B cell (primary cell): ENCODE measurements at regions not wholly inside any gene's neighbourhood (a gene's known extent, or its start where the extent isn't known, plus 50 kb on each side); places are given as distances from the start of the nearest gene placed in this dataset.

ENCODE experiments used
- ATAC-seq: fragments of 200-7000 bp; cut with Tn5 transposase; one replicate; pipeline ENCODE4 v1.10.0; 2021; ENCODE audit warnings: low read depth, mild to moderate bottlenecking, moderate number of reproducible peaks, moderate library complexity
- CTCF ChIA-PET: fragments of 350-600 bp; sonication (Branson Sonifier 250); formaldehyde crosslinking; loops from one replicate; lab custom pipeline; 2021; ENCODE audit warnings: antibody characterized with exemption, inconsistent platforms; lab: Charles Lee
- POLR2A ChIA-PET: fragments of 350-600 bp; sonication (Branson Sonifier 250); formaldehyde crosslinking; loops from one replicate; lab custom pipeline; 2021; ENCODE audit warnings: antibody characterized with exemption; lab: Charles Lee
- DNase-seq: peaks from one replicate; pipeline ENCODE4 v3.0.0; 2013
- H2AFZ ChIP-seq: 2 replicates; pipeline ENCODE4 v1.6.1; 2012; ENCODE audit warnings: mild to moderate bottlenecking, low read depth, low read length; ENCODE audit not compliant: insufficient read depth, poor library complexity, severe bottlenecking
- H3K27ac ChIP-seq, 2 donors: 1 replicate in 1 of 2; 2 replicates in 1 of 2; pipeline ENCODE4 v1.5.1; 2012 to 2013; ENCODE audit warnings: low read length in 2 of 2, mild to moderate bottlenecking in 2 of 2, moderate library complexity in 1 of 2
- H3K27me3 ChIP-seq, 4 experiments: fragments of 200-600 bp in 1 of 4; sonication (generic) in 1 of 4; replicated peaks in 1 of 4; 1 replicate in 2 of 4; 2 replicates in 2 of 4; pipeline versions ENCODE4 v1.6.1 to v1.7.0; 2013 to 2016; ENCODE audit warnings: low read length in 3 of 4, mild to moderate bottlenecking in 2 of 4, mixed read lengths in 1 of 4, moderate library complexity in 1 of 4; ENCODE audit not compliant: insufficient read depth in 4 of 4, control insufficient read depth in 3 of 4; ENCODE audit errors: control extremely low read depth in 1 of 4
- H3K36me3 ChIP-seq, 2 experiments: replicated peaks in 1 of 2; 1 replicate in 1 of 2; 2 replicates in 1 of 2; pipeline versions ENCODE4 v1.6.1 to v1.7.1; 2013; ENCODE audit warnings: low read length in 1 of 2; ENCODE audit not compliant: insufficient read depth in 2 of 2, control insufficient read depth in 1 of 2; ENCODE audit errors: control extremely low read depth in 1 of 2, extremely low read depth in 1 of 2
- H3K4me1 ChIP-seq, 2 donors: fragments of 200-600 bp in 1 of 2; sonication (generic) in 1 of 2; 1 replicate in 1 of 2; 2 replicates in 1 of 2; pipeline versions ENCODE4 v1.5.1 to v1.6.1; 2013 to 2017; ENCODE audit warnings: low read length in 2 of 2; ENCODE audit not compliant: control insufficient read depth in 2 of 2, insufficient read depth in 2 of 2
- H3K4me2 ChIP-seq: replicated peaks from 2 replicates; pipeline ENCODE3; 2012; ENCODE audit warnings: mild to moderate bottlenecking, low read depth, low read length; ENCODE audit not compliant: poor library complexity, severe bottlenecking
- H3K4me3 ChIP-seq, 5 experiments: fragments of 200-600 bp in 1 of 5; sonication (generic) in 1 of 5; 1 replicate in 3 of 5; 2 replicates in 2 of 5; pipeline versions ENCODE4 v1.5.1 to v1.7.0; 2011 to 2016; ENCODE audit warnings: low read length in 4 of 5, mild to moderate bottlenecking in 4 of 5, low read depth in 2 of 5, control low read depth in 1 of 5, moderate library complexity in 1 of 5; ENCODE audit not compliant: insufficient read depth in 1 of 5; ENCODE audit errors: control extremely low read depth in 1 of 5, extremely low read depth in 1 of 5
- H3K79me2 ChIP-seq: fragments of 200-600 bp; sonication (generic); one replicate; pipeline ENCODE4 v1.6.0; 2016; ENCODE audit warnings: low read length; ENCODE audit not compliant: control insufficient read depth, insufficient read depth
- H3K9ac ChIP-seq: fragments of 200-600 bp; sonication (generic); 2 replicates; pipeline ENCODE4 v1.6.1; 2017; ENCODE audit warnings: mild to moderate bottlenecking, low read length, moderate library complexity
- H3K9me3 ChIP-seq, 3 donors: one replicate each; pipeline versions ENCODE4 v1.6.1 to v1.7.1; 2013; ENCODE audit warnings: low read length in 2 of 3; ENCODE audit not compliant: control insufficient read depth in 2 of 3, insufficient read depth in 1 of 3; ENCODE audit errors: control extremely low read depth in 1 of 3
- H4K20me1 ChIP-seq: 2 replicates; pipeline ENCODE4 v1.6.0; 2012; ENCODE audit warnings: mild to moderate bottlenecking, low read length; ENCODE audit not compliant: insufficient read depth, control insufficient read depth, poor library complexity, severe bottlenecking
- H3K27ac Mint-ChIP-seq: one replicate; pipeline ENCODE4 v1.8.0; 2021; ENCODE audit warnings: mixed read lengths
- H3K27me3 Mint-ChIP-seq: one replicate; pipeline ENCODE4 v1.8.0; 2021; ENCODE audit warnings: mixed read lengths
- H3K4me1 Mint-ChIP-seq: one replicate; pipeline ENCODE4 v1.8.0; 2021; ENCODE audit warnings: mixed read lengths
- H3K4me3 Mint-ChIP-seq: one replicate; pipeline ENCODE4 v1.8.0; 2021; ENCODE audit warnings: mixed read lengths
- H3K9me3 Mint-ChIP-seq: one replicate; pipeline ENCODE4 v1.8.0; 2022; ENCODE audit warnings: mixed read lengths; ENCODE audit not compliant: insufficient read depth
- CTCF ChIP-seq: fragments of 200-600 bp; IDR thresholded peaks from one replicate; pipeline ENCODE4 v1.8.0; 2022; ENCODE audit warnings: antibody characterized with exemption, mild to moderate bottlenecking
- EZH2 ChIP-seq: IDR thresholded peaks from 2 replicates; pipeline ENCODE4 v1.6.1; 2012; ENCODE audit warnings: borderline replicate concordance, low read depth, mild to moderate bottlenecking, moderate library complexity, low read length; ENCODE audit not compliant: insufficient read depth, poor library complexity, severe bottlenecking
- WGBS: methylation state at CpG from one replicate; pipeline ENCODE4 v1.1.5; 2013; ENCODE audit warnings: missing lambda C conversion rate; ENCODE audit not compliant: insufficient coverage; 5-methylcytosine and 5-hydroxymethylcytosine counted together
- intact Hi-C: fragments of 100-400 bp; cut with micrococcal nuclease; formaldehyde crosslinking; loops from one replicate; pipeline ENCODE4 v1.10.0; 2022

- H4K20me1 ChIP-seq = no peaks in the 10 kb centered on the region
- no peak for DNase-seq
- no peaks in the 10 kb centered on the region for H3K27me3 ChIP-seq
- H3K4me3 Mint-ChIP-seq = no peak overlapping the region
- H3K9me3 Mint-ChIP-seq = no peaks in the 10 kb centered on the region
- ChIA-PET CTCF (no interaction called here), POLR2A (no interaction called here)
- no peaks in the 10 kb centered on the region for H3K27me3 Mint-ChIP-seq
- WGBS = 88% methylated on average over 5 of the region's 8 CpGs
- peaks cover 12 to 22% of the 10 kb centered on the region in 2 donors for H3K4me1 ChIP-seq
- no peaks in the 10 kb centered on the region for H3K9me3 ChIP-seq
- H3K9ac ChIP-seq = no peak overlapping the region
- no peak overlapping the region for H3K4me2 ChIP-seq
- TF ChIP-seq EZH2 = no peak
- no peak for TF ChIP-seq CTCF
- no peak for ATAC-seq
- no peak overlapping the region for H3K4me3 ChIP-seq
- H3K27ac Mint-ChIP-seq = no peak overlapping the region
- peaks cover 22% of the 10 kb centered on the region for H3K4me1 Mint-ChIP-seq
- no peaks in the 10 kb centered on the region for H3K36me3 ChIP-seq
- no peak overlapping the region for H3K27ac ChIP-seq
- H2AFZ ChIP-seq = no peak overlapping the region
- no peaks in the 10 kb centered on the region for H3K79me2 ChIP-seq
- intact Hi-C loops = no loop called here
Measured at GRCh38 chr15:70219256-70219895, 121.7 kb upstream of the TLE3 start.

- intact Hi-C loops = no loop called here
- H3K27me3 Mint-ChIP-seq = no peaks in the 10 kb centered on the region
- H3K9me3 Mint-ChIP-seq = no peaks in the 10 kb centered on the region
- H2AFZ ChIP-seq = no peak overlapping the region
- H3K27me3 ChIP-seq = peaks cover 0 to 3% (median 0%) of the 10 kb centered on the region in 4 experiments
- no peak overlapping the region for H3K9ac ChIP-seq
- no peak overlapping the region for H3K4me2 ChIP-seq
- no peaks in the 10 kb centered on the region for H3K79me2 ChIP-seq
- H3K4me3 Mint-ChIP-seq = no peak overlapping the region
- WGBS = 90% methylated on average over 2 of the region's 7 CpGs
- ChIA-PET CTCF (interaction anchor here (1.1 kb wide), 1 partner anchor 250 kb away, joined by 3 read pairs; no protein-coding TSS in a partner anchor), POLR2A (no interaction called here)
- no peaks in the 10 kb centered on the region for H3K36me3 ChIP-seq
- no peak overlapping the region for H3K27ac ChIP-seq
- peaks cover 7 to 16% of the 10 kb centered on the region in 2 donors for H3K4me1 ChIP-seq
- no peaks in the 10 kb centered on the region for H4K20me1 ChIP-seq
- H3K9me3 ChIP-seq = no peaks in the 10 kb centered on the region
- no peak for DNase-seq
- H3K27ac Mint-ChIP-seq = no peak overlapping the region
- no peak for ATAC-seq
- H3K4me1 Mint-ChIP-seq = peaks cover 17% of the 10 kb centered on the region
- no peak overlapping the region for H3K4me3 ChIP-seq
- TF ChIP-seq CTCF = no peak
- TF ChIP-seq EZH2 = no peak
Measured at GRCh38 chr15:70217226-70218160, 119.8 kb upstream of the TLE3 start.
